ENCODE measurements at regions not wholly inside any gene's neighbourhood (a gene's known extent, or its start where the extent isn't known, plus 50 kb on each side); places are given as distances from the start of the nearest gene placed in this dataset.

DNA sequence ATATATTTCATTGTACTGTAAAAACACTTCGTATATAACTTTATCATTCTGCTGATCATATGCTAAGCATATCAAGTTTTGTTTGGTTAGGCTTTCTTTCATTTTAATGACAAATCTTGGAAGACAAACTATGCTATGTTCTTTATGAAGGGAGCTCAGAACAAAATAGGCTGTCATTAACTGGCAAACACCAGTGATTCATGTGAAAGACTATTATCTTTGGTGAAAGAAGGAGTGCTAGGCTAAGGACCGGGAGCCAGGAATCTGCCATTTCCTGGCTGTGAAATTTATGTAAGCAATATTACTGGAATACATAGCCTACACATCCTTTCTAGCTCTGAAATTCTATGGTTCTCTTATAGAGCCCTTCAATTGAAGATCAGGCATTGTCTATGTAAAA is 136.2 kb upstream of the CCN2 start:
- Mint-ChIP-seq H3K9me3 (peaks cover 3 to 6% of the 10 kb centered on the region in 2 donors), H3K4me1 (peaks cover 9 to 14% of the 10 kb centered on the region in 2 donors), H3K36me3 (no peaks in the 10 kb centered on the region), H3K27ac (no peak overlapping the region), H3K27me3 (no peaks in the 10 kb centered on the region), H3K4me3 (no peak overlapping the region)
- DNase-seq (no peak), ATAC-seq (replicated peaks) (no peak)

DNA sequence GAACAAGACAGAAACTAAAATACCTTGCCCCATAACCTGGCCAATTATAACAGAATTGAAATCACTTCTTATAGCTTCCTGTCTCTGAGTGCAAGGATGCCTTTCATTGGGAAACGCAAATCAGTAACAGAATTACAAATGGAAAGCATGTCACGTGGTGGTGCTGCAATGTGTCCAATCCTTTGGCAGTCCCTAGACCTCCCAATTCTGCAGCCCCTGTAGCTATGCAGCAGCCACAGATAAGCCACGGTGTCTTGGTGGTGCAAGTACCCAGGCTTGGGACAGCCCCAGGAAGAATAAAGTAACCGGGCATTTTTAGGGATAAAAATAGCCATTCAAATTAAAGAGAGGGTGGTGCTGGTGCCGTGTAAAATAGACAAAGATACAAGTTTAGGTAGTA is 134.6 kb upstream of the CCN2 start:
- Mint-ChIP-seq H3K27me3 (no peaks in the 10 kb centered on the region), H3K4me1 (peaks cover 9 to 14% of the 10 kb centered on the region in 2 donors), H3K9me3 (peaks cover 3 to 5% of the 10 kb centered on the region in 2 donors), H3K36me3 (no peaks in the 10 kb centered on the region), H3K4me3 (no peak overlapping the region), H3K27ac (no peak overlapping the region)
- DNase-seq (no peak), ATAC-seq (replicated peaks) (no peak)

DNA sequence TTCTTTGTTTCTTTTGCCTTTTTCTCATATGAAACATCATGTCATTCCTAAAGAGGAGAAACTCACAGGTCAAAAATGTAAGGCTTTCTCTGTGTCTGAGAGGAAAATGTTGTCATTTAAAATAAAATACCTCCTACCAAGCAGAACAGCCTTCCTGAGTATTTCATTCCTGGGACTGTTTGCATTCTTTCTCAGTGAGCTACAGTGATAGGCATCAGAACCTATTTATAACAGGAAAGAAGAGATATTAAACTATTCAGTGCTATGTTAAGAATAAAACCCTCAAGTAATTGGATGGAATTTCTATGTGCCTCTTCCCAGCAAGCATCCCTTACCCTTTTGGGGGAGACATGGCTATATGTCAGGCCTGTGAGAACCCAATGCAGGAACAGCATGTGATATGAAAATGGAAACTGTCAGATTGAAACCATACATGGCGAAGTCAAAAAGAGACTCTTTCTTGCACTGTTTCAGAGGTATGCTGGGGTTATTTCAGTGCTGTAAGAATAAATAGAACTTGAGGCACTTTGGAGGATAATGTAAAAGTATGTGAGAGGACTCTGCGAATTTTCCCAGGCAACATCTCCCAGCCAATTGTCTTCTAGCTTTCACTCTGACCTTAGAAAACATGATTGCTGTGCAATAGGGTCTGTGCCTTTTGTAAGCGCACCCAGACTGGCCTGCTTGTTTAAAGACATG is 133.8 kb upstream of the CCN2 start:
- Mint-ChIP-seq H3K27ac (no peak overlapping the region), H3K4me3 (no peak overlapping the region), H3K9me3 (peaks cover 1 to 3% of the 10 kb centered on the region in 2 donors), H3K4me1 (peaks cover 9 to 14% of the 10 kb centered on the region in 2 donors), H3K36me3 (no peaks in the 10 kb centered on the region), H3K27me3 (no peaks in the 10 kb centered on the region)
- ATAC-seq (replicated peaks) (peak in 1 of 2 donors; percentile 41), DNase-seq (no peak)

DNA sequence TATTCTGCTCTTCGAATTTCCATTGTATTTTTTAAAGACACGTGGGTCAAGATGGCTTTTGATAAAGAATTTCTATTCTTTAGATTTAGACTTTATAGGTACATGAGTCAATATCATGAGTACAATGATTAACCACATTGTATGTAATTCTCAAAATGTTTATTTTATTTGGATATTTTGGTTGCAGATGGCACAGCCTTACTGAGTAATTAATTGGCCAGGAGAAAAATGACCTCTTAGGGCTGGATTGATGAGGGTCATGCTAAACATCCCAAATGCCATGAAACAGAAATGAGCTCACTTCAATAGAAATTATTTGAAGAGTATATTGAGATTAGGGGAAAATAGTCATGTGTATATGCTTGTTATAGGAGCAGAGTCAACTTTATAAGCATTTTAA is 131.2 kb upstream of the CCN2 start:
- Mint-ChIP-seq H3K27me3 (no peaks in the 10 kb centered on the region), H3K4me3 (no peak overlapping the region), H3K27ac (no peak overlapping the region)

DNA sequence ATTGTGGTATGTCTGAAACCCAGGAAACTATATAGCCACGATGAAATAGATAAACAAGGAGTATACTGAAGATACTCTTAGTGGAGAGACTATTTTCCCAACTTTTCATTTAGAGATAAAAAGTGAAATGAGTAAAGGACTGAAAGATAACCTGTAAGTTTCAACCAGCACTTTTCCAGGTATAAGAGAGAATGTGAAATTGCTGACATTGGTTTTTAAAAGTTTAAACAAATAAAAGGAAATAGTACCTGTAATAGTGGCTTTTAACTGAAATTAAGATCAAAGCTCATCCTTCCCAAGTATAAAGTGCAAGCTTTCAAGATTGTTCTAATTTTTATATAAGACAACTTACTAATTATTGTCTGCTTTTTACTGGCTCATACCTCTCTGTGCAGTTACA is 130.2 kb upstream of the CCN2 start:
- Mint-ChIP-seq H3K4me3 (no peak overlapping the region), H3K27me3 (no peaks in the 10 kb centered on the region), H3K4me1 (peaks cover 9 to 14% of the 10 kb centered on the region in 2 donors), H3K9me3 (no peaks in the 10 kb centered on the region), H3K36me3 (no peaks in the 10 kb centered on the region), H3K27ac (no peak overlapping the region)
- DNase-seq (no peak), ATAC-seq (replicated peaks) (no peak)

More for the DNA sequence above, 131.2 kb upstream of the CCN2 start:
- DNase-seq, result no peak
- no peaks in the 10 kb centered on the region for H3K36me3 Mint-ChIP-seq
- H3K4me1 Mint-ChIP-seq, result peaks cover 9 to 14% of the 10 kb centered on the region in 2 donors
- ATAC-seq (replicated peaks), result no peak
- H3K9me3 Mint-ChIP-seq, result no peaks in the 10 kb centered on the region

DNA sequence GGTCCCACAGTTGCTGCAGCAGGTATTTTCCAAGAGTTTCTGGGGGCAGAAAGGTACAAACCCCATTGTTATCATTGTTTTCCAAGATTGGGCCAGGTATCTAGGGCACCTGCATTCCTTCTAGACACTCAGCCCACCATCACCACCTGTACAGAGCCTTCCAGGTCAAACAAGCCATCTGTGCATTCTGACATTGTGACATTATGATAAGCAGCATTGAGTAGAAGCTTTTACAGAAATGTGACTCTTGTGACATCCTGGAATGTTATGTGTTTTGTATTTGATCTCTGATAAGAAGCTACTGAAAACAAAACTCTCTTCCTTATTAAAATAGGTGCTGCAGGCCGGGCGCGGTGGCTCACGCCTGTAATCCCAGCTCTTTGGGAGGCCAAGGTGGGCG is 128.1 kb upstream of the CCN2 start:
- DNase-seq (no peak), ATAC-seq (replicated peaks) (no peak)
- Mint-ChIP-seq H3K27ac (no peak overlapping the region), H3K27me3 (no peaks in the 10 kb centered on the region), H3K9me3 (no peaks in the 10 kb centered on the region), H3K4me1 (peaks cover 2 to 10% of the 10 kb centered on the region in 2 donors), H3K4me3 (no peak overlapping the region), H3K36me3 (no peaks in the 10 kb centered on the region)

DNA sequence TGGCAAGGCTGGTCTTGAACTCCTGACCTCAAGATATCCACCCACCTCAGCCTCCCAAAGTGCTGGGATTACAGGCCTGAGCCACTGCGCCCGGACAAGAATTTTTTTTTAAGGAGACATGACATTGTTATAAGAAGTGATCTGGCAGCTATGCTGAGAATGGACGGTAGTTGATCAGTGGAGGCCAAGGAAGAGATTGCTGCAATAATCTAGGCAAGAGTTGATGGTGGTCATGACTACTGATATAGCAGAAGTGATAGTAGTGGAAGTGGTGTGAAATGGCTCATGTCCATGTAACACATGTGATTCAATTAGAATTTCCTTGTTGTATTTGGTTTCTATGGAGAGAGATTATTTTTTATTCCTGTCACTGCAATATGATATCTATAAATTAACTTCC is 125.3 kb upstream of the CCN2 start:
- Mint-ChIP-seq H3K4me3 (no peak overlapping the region), H3K9me3 (no peaks in the 10 kb centered on the region), H3K27ac (no peak overlapping the region), H3K27me3 (no peaks in the 10 kb centered on the region), H3K36me3 (no peaks in the 10 kb centered on the region), H3K4me1 (peaks cover 2 to 12% of the 10 kb centered on the region in 2 donors)
- DNase-seq (no peak), ATAC-seq (replicated peaks) (no peak)

DNA sequence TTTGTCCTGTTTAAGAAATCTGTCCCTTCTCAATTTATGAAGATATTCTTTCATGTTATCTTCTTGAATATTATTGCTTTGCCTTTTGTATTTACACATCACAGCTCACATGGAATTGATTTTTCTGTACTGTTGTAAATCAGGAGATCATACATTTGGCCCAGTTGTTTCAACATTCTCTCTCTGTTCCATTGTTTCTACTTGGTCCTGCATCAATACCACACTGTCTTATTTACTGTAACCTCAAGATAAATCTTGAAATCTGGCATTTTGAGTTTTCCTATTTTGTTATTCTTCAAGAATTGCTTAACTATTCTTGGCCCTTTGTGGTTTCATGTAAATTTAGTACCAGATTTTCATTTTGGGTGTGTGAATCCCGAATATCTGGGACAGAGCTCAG is 121.7 kb upstream of the CCN2 start:
- H3K27me3 Mint-ChIP-seq, result no peaks in the 10 kb centered on the region
- no peak for ATAC-seq (replicated peaks)
- no peak overlapping the region for H3K27ac Mint-ChIP-seq

DNA sequence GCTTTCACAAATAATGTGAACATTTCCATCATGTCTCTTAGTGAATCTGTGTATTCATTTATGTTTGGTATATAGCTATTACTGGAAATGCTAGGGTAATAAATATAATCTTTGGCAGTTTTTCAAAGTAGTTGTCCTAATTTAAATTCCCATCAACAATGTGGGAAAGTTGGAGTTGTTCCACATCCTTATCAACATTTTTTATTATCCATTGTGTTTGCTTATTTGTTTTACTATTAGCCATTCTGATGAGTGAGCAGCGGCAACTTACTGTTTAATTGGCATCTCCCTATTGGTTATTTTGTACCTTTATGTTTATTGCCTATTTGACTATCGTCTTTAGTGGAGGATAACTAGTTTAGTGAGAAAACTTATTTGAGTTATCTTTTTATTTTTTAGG is 121.1 kb upstream of the CCN2 start:
- H3K36me3 Mint-ChIP-seq, result no peaks in the 10 kb centered on the region
- H3K27me3 Mint-ChIP-seq, result no peaks in the 10 kb centered on the region
- no peak overlapping the region for H3K4me3 Mint-ChIP-seq
- H3K4me1 Mint-ChIP-seq, result peaks cover 3 to 18% of the 10 kb centered on the region in 2 donors
- H3K27ac Mint-ChIP-seq, result no peak overlapping the region
- DNase-seq (no peak), ATAC-seq (replicated peaks) (no peak)
- no peaks in the 10 kb centered on the region for H3K9me3 Mint-ChIP-seq

More for the DNA sequence above, 121.7 kb upstream of the CCN2 start:
- Mint-ChIP-seq H3K4me3 (no peak overlapping the region), H3K4me1 (peaks cover 2 to 13% of the 10 kb centered on the region in 2 donors), H3K9me3 (no peaks in the 10 kb centered on the region), H3K36me3 (no peaks in the 10 kb centered on the region)
- DNase-seq, result no peak

DNA sequence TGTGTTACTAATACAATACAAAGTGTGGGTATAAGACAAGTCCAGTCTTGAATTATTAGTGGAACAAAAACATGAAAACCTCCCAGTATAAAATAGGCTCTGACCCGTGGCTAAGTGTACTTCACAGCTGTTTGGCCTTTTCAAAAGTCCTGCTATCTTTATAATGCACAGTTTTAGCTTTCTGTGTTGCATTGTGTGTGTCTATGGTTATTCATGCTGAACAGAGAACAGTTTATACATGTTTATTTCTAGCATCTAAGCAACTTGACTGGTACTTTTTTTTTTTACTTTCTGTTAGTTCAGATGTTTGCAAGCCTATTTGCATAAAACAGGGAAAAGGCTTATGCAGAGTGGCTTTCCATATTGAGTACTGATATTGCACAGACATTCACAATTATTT is 119.2 kb upstream of the CCN2 start:
- DNase-seq (no peak), ATAC-seq (replicated peaks) (peak; percentile 39 to 57)
- peaks cover 2 to 22% of the 10 kb centered on the region in 2 donors for H3K4me1 Mint-ChIP-seq
- H3K36me3 Mint-ChIP-seq, result peaks cover 0 to 2% of the 10 kb centered on the region in 2 donors
- H3K4me3 Mint-ChIP-seq, result no peak overlapping the region
- H3K27ac Mint-ChIP-seq, result peak overlapping the region; percentile 20
- peaks cover 0 to 4% of the 10 kb centered on the region in 2 donors for H3K9me3 Mint-ChIP-seq
- H3K27me3 Mint-ChIP-seq, result no peaks in the 10 kb centered on the region

DNA sequence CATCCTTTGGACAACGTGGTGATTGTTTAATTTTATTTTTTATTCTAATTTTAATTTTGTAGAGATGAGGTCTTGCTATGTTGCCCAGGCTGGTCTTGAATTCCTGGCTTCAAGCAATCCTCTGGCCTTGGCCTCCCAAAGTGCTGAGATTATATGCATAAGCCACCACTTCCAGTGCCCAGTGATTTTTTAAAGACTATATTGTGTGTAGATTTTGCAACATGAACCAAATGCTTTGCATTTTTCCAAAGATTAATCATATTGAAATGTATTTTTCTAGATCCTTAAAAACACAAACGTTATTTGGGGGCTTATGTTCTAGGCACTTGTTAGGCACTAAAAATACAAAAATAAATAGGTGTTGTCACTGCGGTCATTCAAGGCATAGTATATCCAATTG is 117.6 kb upstream of the CCN2 start:
- peaks cover 2 to 16% of the 10 kb centered on the region in 2 donors for H3K4me1 Mint-ChIP-seq
- no peak overlapping the region for H3K27ac Mint-ChIP-seq
- no peak overlapping the region for H3K4me3 Mint-ChIP-seq
- DNase-seq (no peak), ATAC-seq (replicated peaks) (no peak)
- peaks cover 0 to 4% of the 10 kb centered on the region in 2 donors for H3K9me3 Mint-ChIP-seq
- no peaks in the 10 kb centered on the region for H3K27me3 Mint-ChIP-seq
- peaks cover 0 to 2% of the 10 kb centered on the region in 2 donors for H3K36me3 Mint-ChIP-seq

DNA sequence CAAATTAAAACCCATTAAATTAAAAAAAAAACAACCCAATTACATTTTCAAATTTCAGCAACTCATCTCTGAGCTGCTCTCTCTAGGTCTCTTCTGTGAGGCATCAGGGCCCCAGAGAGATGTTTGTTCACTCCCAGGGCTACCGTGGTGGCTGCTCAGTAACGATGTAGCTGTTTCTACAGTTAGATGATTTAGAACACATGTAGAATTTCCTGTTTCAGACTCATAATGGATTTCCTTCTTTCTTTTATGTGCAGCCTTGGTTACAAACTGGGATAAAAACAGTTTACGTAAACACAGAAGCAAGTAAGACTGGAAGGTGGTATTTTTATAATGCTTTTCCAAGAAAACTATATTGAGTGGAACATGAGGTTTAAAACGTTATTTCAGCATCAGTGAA is 116.1 kb upstream of the CCN2 start:
- Mint-ChIP-seq H3K4me3 (no peak overlapping the region), H3K9me3 (peaks cover 0 to 4% of the 10 kb centered on the region in 2 donors), H3K4me1 (peaks cover 2 to 16% of the 10 kb centered on the region in 2 donors), H3K27me3 (no peaks in the 10 kb centered on the region), H3K27ac (no peak overlapping the region), H3K36me3 (peaks cover 0 to 2% of the 10 kb centered on the region in 2 donors)
- DNase-seq (no peak), ATAC-seq (replicated peaks) (no peak)

DNA sequence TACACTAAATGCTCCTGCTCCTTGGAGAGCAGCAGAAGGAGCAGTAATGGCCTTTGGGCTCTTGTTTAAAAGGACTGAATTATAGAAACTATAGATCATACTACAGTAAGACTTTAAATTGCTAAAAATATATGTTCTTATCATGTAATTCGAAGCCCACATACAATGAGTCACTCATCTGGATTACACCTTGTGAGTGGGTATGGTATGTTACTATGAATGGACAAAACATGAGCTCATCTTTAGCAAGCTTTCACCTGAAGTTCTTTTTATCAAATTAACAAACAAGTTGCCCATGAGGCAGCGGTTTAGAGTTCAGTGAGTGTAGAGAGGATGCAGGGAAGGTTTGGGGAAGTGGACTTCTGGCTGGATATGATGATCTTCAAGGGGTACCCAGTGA is 114.4 kb upstream of the CCN2 start:
- H3K27ac Mint-ChIP-seq, result no peak overlapping the region
- H3K4me1 Mint-ChIP-seq, result peaks cover 2 to 16% of the 10 kb centered on the region in 2 donors
- H3K27me3 Mint-ChIP-seq, result no peaks in the 10 kb centered on the region
- DNase-seq (no peak), ATAC-seq (replicated peaks) (no peak)
- no peak overlapping the region for H3K4me3 Mint-ChIP-seq
- H3K36me3 Mint-ChIP-seq, result peaks cover 0 to 2% of the 10 kb centered on the region in 2 donors
- peaks cover 0 to 4% of the 10 kb centered on the region in 2 donors for H3K9me3 Mint-ChIP-seq

DNA sequence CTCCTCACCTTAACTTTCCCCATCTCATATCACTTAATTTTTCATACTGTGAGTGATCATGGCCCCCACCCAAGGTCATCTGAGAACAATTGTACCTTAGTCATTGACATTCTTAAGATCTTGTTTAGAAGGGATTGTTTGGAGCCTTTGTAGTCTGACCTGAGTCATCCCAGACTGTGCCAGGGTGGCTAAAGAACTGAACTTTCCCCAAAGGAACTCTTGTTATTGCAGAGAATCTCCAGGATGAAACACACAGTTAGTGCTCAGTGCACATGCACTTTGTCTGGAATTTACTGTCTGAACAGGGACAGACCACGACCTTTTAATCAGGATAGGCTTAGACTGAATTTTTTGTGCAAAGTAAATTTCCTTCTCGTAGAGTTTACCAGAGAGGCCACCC is 112.6 kb upstream of the CCN2 start:
- Mint-ChIP-seq H3K27me3 (no peaks in the 10 kb centered on the region), H3K36me3 (peaks cover 0 to 2% of the 10 kb centered on the region in 2 donors), H3K4me3 (no peak overlapping the region), H3K9me3 (peaks cover 0 to 4% of the 10 kb centered on the region in 2 donors), H3K27ac (no peak overlapping the region), H3K4me1 (peaks cover 2 to 16% of the 10 kb centered on the region in 2 donors)
- no peak for ATAC-seq (replicated peaks)
- no peak for DNase-seq

DNA sequence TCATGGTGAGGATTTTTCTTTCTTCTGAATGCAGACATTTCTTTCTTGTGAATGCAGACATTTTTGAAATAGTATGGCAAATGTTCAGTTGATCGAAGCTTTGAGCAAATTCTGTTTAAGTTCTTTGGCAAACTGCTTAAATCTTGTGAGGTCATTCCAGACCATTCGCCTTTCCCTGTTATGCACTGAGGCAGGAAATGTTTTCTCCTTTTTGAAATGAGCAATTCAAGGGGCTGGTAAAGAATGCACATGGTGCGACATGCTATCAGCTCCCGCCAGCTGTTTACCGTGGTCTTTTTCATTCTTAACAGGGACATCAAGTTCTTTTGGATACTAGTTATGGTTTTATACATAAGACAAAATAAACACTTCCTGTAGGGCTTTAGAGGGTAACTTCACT is 112.0 kb upstream of the CCN2 start:
- H3K36me3 Mint-ChIP-seq, result peaks cover 0 to 2% of the 10 kb centered on the region in 2 donors
- H3K4me1 Mint-ChIP-seq, result peaks cover 2 to 16% of the 10 kb centered on the region in 2 donors
- no peak overlapping the region for H3K4me3 Mint-ChIP-seq
- ATAC-seq (replicated peaks), result no peak
- peaks cover 0 to 4% of the 10 kb centered on the region in 2 donors for H3K9me3 Mint-ChIP-seq
- H3K27me3 Mint-ChIP-seq, result no peaks in the 10 kb centered on the region
- DNase-seq, result no peak
- no peak overlapping the region for H3K27ac Mint-ChIP-seq
